ENCODE measurements at regions not wholly inside any gene's neighbourhood (a gene's known extent, or its start where the extent isn't known, plus 50 kb on each side); places are given as distances from the start of the nearest gene placed in this dataset.
"Not testable (repeated sequence)": the region's sequence is repeated elsewhere in the genome, so short reads cannot be mapped to it uniquely, and the experiment has no call there.

DNA sequence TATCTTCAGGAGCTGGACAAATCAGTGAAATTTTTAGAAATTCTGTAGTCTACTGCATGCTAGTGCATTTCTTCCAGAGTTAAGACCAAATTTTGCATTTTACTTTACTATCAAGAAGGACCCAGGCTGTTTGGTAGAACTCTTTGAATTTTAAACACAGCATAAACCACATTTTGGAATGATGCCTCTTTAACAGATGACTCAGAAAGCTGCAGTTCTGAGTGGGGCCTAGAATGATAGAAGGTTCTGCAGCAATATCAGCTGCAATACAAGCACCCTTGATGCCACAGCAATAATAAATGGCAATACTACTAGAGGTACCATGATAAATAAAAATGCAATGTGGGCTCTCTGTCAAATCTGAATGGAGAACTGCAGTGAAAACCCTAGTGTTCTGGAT is 198.7 kb downstream of the TMA16 start:
- H3K4me3 ChIP-seq (ENCODE audit: control insufficient read depth, low read depth, low read length), result no peak overlapping the region
- TF ChIP-seq, protein P1, sequence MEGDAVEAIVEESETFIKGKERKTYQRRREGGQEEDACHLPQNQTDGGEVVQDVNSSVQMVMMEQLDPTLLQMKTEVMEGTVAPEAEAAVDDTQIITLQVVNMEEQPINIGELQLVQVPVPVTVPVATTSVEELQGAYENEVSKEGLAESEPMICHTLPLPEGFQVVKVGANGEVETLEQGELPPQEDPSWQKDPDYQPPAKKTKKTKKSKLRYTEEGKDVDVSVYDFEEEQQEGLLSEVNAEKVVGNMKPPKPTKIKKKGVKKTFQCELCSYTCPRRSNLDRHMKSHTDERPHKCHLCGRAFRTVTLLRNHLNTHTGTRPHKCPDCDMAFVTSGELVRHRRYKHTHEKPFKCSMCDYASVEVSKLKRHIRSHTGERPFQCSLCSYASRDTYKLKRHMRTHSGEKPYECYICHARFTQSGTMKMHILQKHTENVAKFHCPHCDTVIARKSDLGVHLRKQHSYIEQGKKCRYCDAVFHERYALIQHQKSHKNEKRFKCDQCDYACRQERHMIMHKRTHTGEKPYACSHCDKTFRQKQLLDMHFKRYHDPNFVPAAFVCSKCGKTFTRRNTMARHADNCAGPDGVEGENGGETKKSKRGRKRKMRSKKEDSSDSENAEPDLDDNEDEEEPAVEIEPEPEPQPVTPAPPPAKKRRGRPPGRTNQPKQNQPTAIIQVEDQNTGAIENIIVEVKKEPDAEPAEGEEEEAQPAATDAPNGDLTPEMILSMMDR (IDR thresholded peaks at IDR 0.05; ENCODE audit: control insufficient read depth, insufficient read depth, low read depth, low read length, missing control alignments), result no peak
- DNase-seq (ENCODE audit: low read depth), result no peak

DNA sequence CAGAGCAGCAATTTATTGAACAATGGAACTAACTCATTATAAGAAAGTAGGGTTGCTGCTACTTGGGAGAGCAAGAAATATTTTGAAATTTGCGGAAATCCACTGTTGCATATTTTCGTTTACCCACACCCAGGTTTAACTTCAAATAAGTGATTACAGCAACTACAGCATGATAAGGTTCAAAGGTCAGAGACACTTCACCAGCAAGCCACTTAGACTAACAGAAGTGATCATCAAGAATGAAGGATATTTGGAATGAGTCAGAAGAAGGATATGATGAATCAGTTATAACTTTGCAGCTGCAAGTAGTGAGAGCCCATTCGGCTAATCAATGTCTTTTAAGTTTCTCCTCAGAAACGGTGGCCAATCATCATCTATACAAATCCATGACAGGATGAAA is 199.3 kb downstream of the TMA16 start:
- no peak for DNase-seq (ENCODE audit: low read depth)
- TF ChIP-seq, protein P1 (IDR thresholded peaks at IDR 0.05; ENCODE audit: control insufficient read depth, insufficient read depth, low read depth, low read length, missing control alignments), result no peak
- no peak overlapping the region for H3K4me3 ChIP-seq (ENCODE audit: control insufficient read depth, low read depth, low read length)

DNA sequence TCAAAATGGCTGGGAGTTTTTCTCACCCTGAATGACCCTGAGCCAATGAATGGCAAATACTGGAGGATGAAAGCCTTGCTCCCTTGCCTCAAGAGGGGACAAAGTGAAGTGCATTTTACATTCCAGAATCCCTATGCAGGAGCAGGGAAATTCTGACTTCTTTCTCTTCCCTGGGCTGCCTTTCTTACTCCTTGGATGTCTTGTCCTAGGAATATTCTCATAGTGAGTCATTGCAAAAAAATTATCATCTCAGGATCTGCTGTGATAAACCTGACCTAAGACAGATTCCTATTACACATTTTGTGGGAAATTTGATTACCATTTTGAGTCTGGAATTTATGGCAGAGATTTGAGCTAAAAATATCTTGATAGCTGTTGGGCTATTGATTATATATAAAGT is 199.9 kb downstream of the TMA16 start:
- TF ChIP-seq, protein P1 (IDR thresholded peaks at IDR 0.05; ENCODE audit: control insufficient read depth, insufficient read depth, low read depth, low read length, missing control alignments), result no peak
- H3K4me3 ChIP-seq (ENCODE audit: control insufficient read depth, low read depth, low read length), result no peak overlapping the region
- DNase-seq (ENCODE audit: low read depth), result no peak

DNA sequence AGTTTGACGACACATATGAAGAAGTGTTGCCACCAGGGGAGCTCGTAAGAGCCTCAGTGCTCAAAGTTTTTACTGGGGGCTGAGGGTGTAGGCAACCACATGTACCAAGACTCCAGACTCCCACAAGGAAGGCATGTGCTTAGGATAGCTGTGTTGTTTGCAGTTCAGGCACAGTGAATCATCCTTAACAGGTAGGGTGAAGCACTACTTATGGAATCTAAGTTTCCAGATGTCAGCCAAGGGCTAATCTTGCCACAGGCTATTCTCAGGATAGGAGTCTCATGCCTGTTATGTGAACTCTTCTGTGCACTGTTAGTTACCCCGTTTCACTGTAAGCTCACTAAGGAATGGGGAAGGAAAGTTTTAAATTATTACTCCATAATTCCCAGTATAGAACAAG is 202.6 kb downstream of the TMA16 start:
- H3K4me3 ChIP-seq (ENCODE audit: control insufficient read depth, low read depth, low read length), result no peak overlapping the region
- DNase-seq (ENCODE audit: low read depth), result no peak
- TF ChIP-seq, protein P1 (IDR thresholded peaks at IDR 0.05; ENCODE audit: control insufficient read depth, insufficient read depth, low read depth, low read length, missing control alignments), result no peak

DNA sequence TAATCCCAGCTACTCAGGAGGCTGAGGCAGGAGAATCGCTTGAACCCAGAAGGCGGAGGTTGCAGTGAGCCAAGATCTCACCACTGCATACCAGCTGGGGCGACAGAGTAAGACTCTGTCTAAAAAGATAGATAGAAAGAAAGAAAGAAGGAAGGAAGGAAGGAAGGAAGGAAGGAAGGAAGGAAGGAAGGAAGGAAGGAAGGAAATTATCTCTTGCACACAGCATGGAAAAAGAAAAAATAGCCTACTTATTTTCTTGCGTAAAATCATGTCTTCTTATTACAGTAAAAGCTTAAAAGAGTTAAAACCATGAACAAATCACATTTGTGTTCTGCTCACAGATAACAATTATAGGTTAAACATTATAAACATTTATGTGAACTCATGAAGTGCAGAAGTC is 205.9 kb downstream of the TMA16 start:
- not testable (repeated sequence) for H3K4me3 ChIP-seq (ENCODE audit: control insufficient read depth, low read depth, low read length); DNase-seq (ENCODE audit: low read depth)

DNA sequence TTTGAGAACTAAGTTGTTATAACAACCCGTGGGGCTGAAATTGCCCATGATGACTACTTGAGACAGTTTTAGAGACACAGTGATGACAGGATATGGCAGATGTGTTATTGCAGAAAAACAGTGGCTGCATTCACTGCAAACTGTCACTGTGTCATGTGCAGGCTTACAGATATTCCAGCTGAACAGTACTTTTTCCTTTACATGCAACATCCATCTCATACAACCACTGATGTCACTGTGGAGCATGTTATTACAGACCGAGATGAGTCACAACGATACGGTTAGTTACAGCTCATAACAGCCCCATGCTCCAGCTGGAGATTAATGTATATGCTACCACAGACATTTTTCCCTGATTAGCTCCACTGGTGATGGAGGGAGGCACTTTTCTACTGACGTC is 207.4 kb downstream of the TMA16 start:
- DNase-seq (ENCODE audit: low read depth), result no peak
- no peak overlapping the region for H3K4me3 ChIP-seq (ENCODE audit: control insufficient read depth, low read depth, low read length)

DNA sequence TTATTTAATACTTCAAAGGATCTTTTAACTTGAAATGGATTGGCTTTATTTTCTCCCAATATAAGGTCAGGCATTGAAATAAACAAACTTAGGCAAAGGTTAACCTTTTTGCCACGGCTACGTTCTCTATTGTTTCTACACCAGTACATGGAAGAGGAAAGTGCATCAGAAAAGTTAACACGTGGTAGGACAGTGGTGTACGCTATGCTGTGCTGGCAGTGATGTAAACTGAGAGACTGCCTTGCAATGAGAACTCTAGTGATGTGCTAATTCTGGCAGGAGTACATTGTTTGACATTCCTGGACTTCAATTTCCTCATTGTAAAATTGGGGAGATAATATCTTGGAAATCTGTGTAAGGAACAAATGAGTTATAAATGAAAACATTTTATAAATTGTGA is 208.2 kb downstream of the TMA16 start:
- no peak for DNase-seq (ENCODE audit: low read depth)
- TF ChIP-seq, protein P1 (IDR thresholded peaks at IDR 0.05; ENCODE audit: control insufficient read depth, insufficient read depth, low read depth, low read length, missing control alignments), result no peak
- H3K4me3 ChIP-seq (ENCODE audit: control insufficient read depth, low read depth, low read length), result no peak overlapping the region

More for the DNA sequence above, 207.4 kb downstream of the TMA16 start:
- TF ChIP-seq, protein P1 (IDR thresholded peaks at IDR 0.05; ENCODE audit: control insufficient read depth, insufficient read depth, low read depth, low read length, missing control alignments), result no peak

Measured in AG09309 (cell line).